Left cardiac atrium (tissue), 4 donors: ENCODE measurements at regions not wholly inside any gene's neighbourhood (a gene's known extent, or its start where the extent isn't known, plus 50 kb on each side); places are given as distances from the start of the nearest gene placed in this dataset.

ENCODE experiments used
- ATAC-seq, 2 donors: fragments of 200-7000 bp; cut with Tn5 transposase; one replicate each; pipeline ENCODE4 v1.9.1; 2020; ENCODE audit warnings: mild to moderate bottlenecking in 2 of 2, moderate library complexity in 2 of 2
- DNase-seq: peaks from one replicate; pipeline ENCODE4 v3.0.0-alpha.2; 2020
- intact Hi-C, 2 donors: fragments of 100-400 bp; cut with DNase I; formaldehyde crosslinking; loops; one replicate each; pipeline versions ENCODE4 v1.14.1 to v1.15.1; 2022 to 2023
- donor health status: DM: no; HTN: yes; CAD: no.
- donor health status: DM: no; HTN: yes; CAD: no; lungs with severe emphysema.
- donor health status: DM: yes; HTN: yes; CAD: no.
- donor health status: Dilated cardiomyopathy.

- intact Hi-C loops, result no loop called here
- ATAC-seq (no peak), DNase-seq (no peak)
Measured at GRCh38 chrX:43456063-43456462, 200.0 kb upstream of the MAOA start.

DNA sequence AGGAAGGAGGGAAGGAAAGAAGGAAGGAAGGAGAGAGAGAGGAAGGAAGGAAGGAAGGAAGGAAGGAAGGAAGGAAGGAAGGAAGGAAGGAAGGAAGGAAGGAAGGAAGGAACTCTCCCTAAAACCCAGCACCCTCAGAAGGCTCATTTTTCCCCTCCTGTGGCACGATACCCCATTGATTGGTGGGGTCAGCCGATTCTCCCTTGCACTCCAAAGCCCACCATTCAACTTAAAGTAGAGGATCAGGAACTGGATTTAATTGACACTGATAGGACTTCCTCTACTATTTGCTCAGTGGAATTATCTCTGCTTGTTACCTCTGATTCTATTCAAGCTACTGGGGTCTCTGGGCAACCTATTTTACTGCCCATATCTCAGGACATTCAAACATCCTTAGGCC lies 199.2 kb upstream of the MAOA start:
- ATAC-seq (no peak), DNase-seq (no peak)
- intact Hi-C loops, result no loop called here

- ATAC-seq, result peak in 1 of 2 donors; percentile 8
Measured at GRCh38 chrX:43467608-43468234, 188.4 kb upstream of the MAOA start.

DNA sequence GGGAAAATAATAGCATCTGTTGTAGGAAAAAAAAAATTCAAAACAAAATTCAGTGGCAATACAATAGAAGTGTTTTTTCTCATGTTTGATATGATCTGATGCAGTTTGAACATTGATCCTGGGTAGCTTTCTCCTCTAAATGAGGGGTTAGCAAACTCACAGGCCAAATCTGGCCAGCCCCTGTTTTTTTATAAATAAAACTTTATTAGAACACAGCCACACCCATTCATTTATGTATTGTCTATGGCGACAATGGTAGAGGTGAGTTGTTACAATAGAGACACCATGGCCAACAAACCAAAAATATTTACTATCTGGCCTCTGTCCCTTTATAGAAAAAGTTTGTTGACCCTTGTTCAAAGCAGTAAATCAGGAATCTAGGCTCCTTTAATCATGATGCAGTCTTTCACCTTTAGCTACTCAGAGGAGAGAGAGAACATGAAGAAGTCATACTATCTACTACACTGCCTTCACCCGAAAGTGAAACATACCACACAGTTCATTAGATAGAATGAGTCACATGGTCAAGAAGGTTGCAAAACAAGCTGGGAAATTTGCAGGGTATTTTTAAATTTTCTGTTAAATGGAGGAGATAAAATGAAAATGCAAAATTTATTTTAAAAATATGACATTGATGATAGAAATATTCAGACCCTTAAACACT lies 186.6 kb upstream of the MAOA start:
- no peak for ATAC-seq
- DNase-seq, result no peak
- intact Hi-C loops, result no loop called here

More at GRCh38 chrX:43467608-43468234, 188.4 kb upstream of the MAOA start:
- intact Hi-C loops, result no loop called here
- DNase-seq, result no peak

GRCh38 chrX:43474321-43474720 lies 181.8 kb upstream of the MAOA start:
- no peak for ATAC-seq
- intact Hi-C loops, result no loop called here
- no peak for DNase-seq

GRCh38 chrX:43479070-43479469 lies 177.0 kb upstream of the MAOA start:
- DNase-seq (no peak), ATAC-seq (no peak)
- intact Hi-C loops, result no loop called here

- DNase-seq, result no peak
- intact Hi-C loops, result no loop called here
- no peak for ATAC-seq
Measured at GRCh38 chrX:43479850-43480249, 176.2 kb upstream of the MAOA start.

DNA sequence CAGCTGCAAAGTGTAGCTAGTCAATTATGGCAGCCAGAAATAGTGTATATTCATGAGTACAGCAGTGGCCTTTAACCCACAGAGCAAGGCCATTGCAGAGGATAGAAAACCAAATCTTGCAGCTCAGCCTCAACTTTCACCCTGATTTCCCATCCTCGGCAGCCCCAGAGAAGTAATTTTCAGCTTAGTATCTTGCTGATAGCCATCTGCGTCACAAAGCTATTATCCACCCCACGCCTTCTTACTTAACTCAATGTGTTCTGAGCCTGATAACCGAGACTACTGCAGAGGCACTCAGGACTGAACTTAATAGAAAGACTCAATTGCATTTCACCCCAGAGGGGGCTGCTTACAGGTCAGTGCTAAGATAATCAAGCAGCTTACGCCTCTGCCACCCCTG lies 174.5 kb upstream of the MAOA start:
- ATAC-seq (no peak), DNase-seq (no peak)
- intact Hi-C loops, result no loop called here

DNA sequence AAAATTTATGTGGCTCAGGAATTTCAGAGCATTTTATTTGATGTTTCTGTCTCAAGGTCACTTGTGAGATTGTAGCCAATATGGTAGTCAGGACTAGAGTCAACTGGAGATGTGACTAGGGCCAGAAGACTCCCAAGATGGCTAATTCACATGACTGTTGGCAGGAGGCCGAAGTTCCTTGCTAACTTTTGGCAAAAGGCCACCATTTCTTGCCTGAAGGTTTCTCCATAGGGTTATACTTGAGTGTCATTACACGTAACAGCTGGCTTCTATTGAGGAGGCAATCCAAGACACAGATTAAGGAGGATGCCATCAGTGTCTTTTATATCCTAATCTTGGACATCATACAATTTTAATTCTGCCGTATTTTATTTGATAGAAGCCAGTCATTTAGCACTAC lies 162.3 kb upstream of the MAOA start:
- intact Hi-C loops, result no loop called here
- DNase-seq, result no peak
- no peak for ATAC-seq

DNA sequence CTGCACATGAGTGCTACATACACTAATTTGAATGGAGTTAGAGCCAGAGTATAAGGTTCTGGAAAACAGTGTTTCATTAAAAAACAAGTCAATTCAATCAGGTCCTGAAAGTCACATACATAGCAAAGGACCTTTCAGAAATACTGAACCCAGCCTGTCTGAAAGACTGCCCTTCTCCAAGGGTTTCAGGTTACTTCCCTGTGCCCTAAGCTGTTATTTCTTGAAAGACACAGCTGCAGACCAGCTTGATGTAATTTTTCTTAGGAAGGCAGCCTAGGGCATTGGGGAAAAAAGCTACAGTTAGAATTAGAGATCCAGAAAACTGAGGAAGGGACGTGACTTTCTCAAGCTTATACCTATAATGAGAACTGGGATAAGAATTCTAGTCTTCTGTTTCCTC lies 155.9 kb upstream of the MAOA start:
- DNase-seq, result no peak
- no peak for ATAC-seq
- intact Hi-C loops, result no loop called here

- intact Hi-C loops, result no loop called here
- ATAC-seq, result no peak
- DNase-seq, result no peak
Measured at GRCh38 chrX:43500996-43501694, 155.0 kb upstream of the MAOA start.

DNA sequence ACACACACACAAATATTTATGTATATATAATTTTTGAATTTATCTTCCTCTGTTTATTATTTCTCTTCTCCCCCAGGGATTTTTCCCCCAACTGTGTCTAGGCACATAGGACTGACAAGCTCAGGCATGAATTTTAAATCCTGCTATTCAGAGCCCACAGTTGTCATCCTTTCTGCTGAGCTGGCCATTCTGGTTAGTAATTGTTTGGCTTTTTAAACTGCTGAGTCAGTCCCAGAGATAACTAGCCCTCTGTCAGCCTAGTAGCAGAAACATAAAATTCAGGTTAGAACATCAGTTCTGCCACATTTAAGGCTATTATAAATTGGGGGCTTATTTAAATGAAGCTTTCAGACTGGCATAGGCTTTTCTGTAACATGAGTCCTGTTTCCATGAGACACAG lies 151.7 kb upstream of the MAOA start:
- no peak for DNase-seq
- no peak for ATAC-seq
- intact Hi-C loops, result no loop called here

GRCh38 chrX:43505769-43506168 lies 150.3 kb upstream of the MAOA start:
- DNase-seq (no peak), ATAC-seq (no peak)
- intact Hi-C loops, result no loop called here

DNA sequence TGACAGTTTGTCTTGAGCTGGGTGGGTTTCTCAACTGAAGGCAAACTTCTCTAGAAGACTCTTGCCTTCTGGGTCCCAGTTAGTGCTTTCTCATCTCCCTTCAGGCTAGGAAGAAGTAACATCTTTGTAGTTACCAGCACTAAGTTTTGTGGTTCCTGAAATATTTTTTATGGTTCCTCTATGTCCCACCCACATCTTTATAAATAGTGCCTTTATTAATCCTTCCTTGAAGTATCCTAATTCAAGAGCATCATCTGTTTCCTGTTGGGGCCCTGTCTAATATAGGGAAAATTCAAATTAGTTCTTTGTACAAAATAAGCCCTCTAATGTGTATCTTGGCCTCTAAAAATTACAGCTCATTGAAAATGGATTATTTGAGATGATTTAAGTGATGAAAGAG lies 147.4 kb upstream of the MAOA start:
- intact Hi-C loops, result no loop called here
- ATAC-seq, result no peak
- no peak for DNase-seq

GRCh38 chrX:43510209-43510608 lies 145.9 kb upstream of the MAOA start:
- ATAC-seq (no peak), DNase-seq (no peak)
- intact Hi-C loops, result no loop called here

- intact Hi-C loops, result no loop called here
- ATAC-seq, result no peak
- DNase-seq, result no peak
Measured at GRCh38 chrX:43513085-43513484, 143.0 kb upstream of the MAOA start.

- intact Hi-C loops, result no loop called here
- ATAC-seq, result no peak
- no peak for DNase-seq
Measured at GRCh38 chrX:43514820-43515219, 141.3 kb upstream of the MAOA start.

GRCh38 chrX:43522582-43522981 lies 133.5 kb upstream of the MAOA start:
- no peak for DNase-seq
- intact Hi-C loops, result no loop called here
- ATAC-seq, result no peak

DNA sequence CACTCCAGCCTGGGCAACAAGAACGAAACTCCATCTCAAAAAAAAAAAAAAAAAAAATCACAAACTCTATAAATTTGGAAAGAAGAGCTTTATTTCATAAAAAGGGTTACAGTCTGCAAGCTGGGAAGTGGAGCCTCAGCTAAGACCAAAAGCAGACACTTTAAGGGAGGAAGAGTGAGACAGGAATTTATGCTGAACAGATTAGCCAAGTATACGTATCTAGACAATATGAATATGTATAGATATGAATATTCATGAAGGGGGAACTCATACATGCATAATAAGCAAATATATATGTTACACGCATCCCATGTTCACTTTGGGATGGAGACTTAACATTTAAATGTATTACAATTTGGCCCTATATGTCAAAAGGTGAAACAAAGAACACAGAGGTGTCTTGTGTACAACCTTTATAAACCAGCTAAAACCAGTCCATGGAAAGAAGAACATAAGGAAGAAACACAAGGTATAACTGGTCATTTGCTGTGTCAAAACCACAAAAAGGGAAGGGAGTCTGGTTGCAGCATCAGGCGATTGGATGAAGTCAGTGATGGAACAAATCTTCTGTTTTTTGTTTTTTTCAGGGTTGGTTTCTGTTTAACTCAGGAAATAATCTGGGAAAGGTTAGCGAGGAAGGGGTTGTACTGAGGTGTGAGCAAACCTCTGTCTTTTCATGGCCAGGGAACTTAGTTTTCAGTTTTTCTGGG lies 130.0 kb upstream of the MAOA start:
- DNase-seq (no peak), ATAC-seq (no peak)
- intact Hi-C loops, result no loop called here

DNA sequence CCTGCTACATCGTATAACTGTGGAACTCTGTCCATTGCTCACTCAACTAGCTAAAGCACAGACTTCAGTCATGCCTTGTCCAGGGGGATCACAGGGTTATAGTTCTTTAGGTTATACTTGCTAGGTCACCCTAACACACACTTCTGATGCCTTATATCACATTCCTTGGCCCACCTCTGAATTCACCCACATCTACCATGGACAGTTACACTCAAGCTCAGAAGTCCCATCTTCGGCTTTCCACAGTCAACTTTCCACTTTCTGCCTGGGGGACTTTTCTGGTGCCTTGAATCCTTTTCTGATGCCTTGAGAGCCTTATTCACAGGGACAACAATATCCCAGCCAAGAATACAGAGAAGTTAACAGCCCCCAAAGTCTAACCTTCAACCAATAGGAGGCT lies 129.2 kb upstream of the MAOA start:
- no peak for ATAC-seq

More for the DNA sequence above, 129.2 kb upstream of the MAOA start:
- DNase-seq, result no peak
- intact Hi-C loops, result no loop called here
